ES-I3 (cell line): ENCODE measurements at regions not wholly inside any gene's neighbourhood (a gene's known extent, or its start where the extent isn't known, plus 50 kb on each side); places are given as distances from the start of the nearest gene placed in this dataset.

ENCODE experiments used
- H3K36me3 ChIP-seq: 2 replicates; pipeline ENCODE4 v1.6.1; 2013; ENCODE audit warnings: mild to moderate bottlenecking, low read length, control low read depth, moderate library complexity; ENCODE audit not compliant: insufficient read depth
- H3K4me1 ChIP-seq: 2 replicates; pipeline ENCODE4 v1.6.1; 2013; ENCODE audit warnings: mild to moderate bottlenecking, control low read depth, low read length; ENCODE audit not compliant: insufficient read depth
- H3K9ac ChIP-seq: 2 replicates; pipeline ENCODE4 v1.6.1; 2013; ENCODE audit warnings: low read depth, mild to moderate bottlenecking, low read length, moderate library complexity
- H3K9me3 ChIP-seq: 2 replicates; pipeline ENCODE4 v1.6.1; 2013; ENCODE audit warnings: mild to moderate bottlenecking, low read length, moderate library complexity; ENCODE audit not compliant: control insufficient read depth, insufficient read depth

GRCh38 chr18:37714691-37715090 is 149.1 kb upstream of the CELF4 start:
- no peaks in the 10 kb centered on the region for H3K9me3 ChIP-seq
- no peaks in the 10 kb centered on the region for H3K4me1 ChIP-seq
- H3K36me3 ChIP-seq: no peaks in the 10 kb centered on the region
- H3K9ac ChIP-seq: no peak overlapping the region

DNA sequence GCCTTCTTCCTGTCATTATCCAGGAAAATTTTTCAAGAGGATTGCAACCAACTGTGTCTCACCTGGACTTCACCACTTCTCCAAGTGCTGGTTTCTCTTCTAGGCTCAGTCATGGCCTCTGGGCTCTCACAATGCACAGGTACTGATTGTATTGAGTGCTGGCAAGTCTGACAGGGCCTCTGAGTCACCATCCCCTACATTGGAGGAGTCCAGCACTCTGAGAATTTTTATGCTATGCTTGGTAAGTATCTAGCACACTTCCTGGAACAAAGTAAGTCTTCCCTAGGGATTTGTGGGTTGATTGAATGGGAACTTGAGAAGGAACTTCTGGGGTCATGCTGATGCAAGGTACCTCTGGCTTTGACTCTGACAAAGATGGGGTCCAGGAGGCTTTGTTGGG is 147.2 kb upstream of the CELF4 start:
- Histone ChIP-seq H3K36me3 (no peaks in the 10 kb centered on the region), H3K9me3 (no peaks in the 10 kb centered on the region), H3K4me1 (no peaks in the 10 kb centered on the region), H3K9ac (no peak overlapping the region)

DNA sequence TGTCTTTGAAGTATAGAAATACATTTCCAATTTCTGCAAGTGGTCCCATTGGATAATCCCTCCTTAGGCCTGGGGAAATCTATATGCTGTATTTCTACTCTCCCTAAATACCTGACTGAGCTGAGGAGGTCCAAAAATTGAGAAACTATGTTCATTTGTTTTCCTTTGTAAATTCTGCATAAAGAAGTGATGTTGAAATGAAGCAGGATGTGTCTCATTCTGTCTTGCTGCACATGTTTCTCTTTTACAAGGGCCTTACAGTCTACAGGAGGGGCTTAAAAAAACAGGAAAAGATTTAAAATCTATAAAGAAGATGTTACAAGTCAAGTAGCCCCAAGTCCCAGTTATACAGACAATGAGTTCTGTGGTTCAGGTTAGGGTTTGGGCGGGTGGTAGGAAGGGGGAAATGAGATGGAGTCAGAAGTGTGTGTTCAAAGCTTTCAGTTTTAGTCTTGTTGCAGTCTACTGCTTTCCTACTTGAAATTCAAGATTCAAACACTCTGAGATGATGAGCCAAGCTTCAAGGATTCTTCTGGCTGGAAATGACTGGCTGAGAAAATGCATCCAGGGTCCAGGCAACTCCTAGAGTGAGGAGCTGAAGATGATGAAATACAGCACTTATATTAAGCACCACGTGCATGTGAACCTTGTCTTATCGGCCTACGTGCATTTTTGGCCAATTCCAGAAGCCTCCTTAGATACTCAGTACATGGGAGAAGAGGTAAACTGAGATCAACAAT is 146.3 kb upstream of the CELF4 start:
- no peaks in the 10 kb centered on the region for H3K9me3 ChIP-seq
- no peaks in the 10 kb centered on the region for H3K36me3 ChIP-seq
- H3K9ac ChIP-seq: no peak overlapping the region
- no peaks in the 10 kb centered on the region for H3K4me1 ChIP-seq

GRCh38 chr18:37710726-37711125 is 145.1 kb upstream of the CELF4 start:
- Histone ChIP-seq H3K4me1 (no peaks in the 10 kb centered on the region), H3K36me3 (no peaks in the 10 kb centered on the region)

GRCh38 chr18:37709740-37710139 is 144.1 kb upstream of the CELF4 start:
- Histone ChIP-seq H3K36me3 (no peaks in the 10 kb centered on the region), H3K9ac (no peak overlapping the region), H3K9me3 (no peaks in the 10 kb centered on the region), H3K4me1 (no peaks in the 10 kb centered on the region)

More at GRCh38 chr18:37710726-37711125, 145.1 kb upstream of the CELF4 start:
- Histone ChIP-seq H3K9me3 (no peaks in the 10 kb centered on the region), H3K9ac (no peak overlapping the region)

DNA sequence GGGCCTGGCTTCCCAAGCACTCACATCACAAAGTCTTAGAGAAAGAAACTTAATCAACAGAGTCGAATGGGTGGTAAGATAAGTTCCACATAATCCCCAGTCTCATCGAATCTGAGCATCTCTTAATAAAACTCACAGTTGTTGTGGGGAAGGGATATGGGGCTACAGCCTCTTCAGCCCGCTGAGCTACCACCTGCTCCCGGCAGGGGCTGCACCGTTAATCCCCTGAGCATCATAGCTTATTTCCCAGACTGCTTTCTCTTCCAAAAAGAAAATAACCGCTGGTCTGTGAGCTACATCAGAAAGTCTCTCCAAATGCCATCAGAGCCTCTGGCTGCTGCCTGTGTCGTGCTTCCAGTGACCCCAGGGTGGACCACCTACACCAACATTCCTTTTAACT is 139.4 kb upstream of the CELF4 start:
- Histone ChIP-seq H3K9me3 (no peaks in the 10 kb centered on the region), H3K9ac (no peak overlapping the region), H3K36me3 (no peaks in the 10 kb centered on the region), H3K4me1 (no peaks in the 10 kb centered on the region)

GRCh38 chr18:37702841-37703240 is 137.2 kb upstream of the CELF4 start:
- peaks cover 9% of the 10 kb centered on the region for H3K4me1 ChIP-seq
- H3K9me3 ChIP-seq: no peaks in the 10 kb centered on the region
- no peak overlapping the region for H3K9ac ChIP-seq
- no peaks in the 10 kb centered on the region for H3K36me3 ChIP-seq

GRCh38 chr18:37701967-37702366 is 136.4 kb upstream of the CELF4 start:
- H3K9me3 ChIP-seq: no peaks in the 10 kb centered on the region
- H3K36me3 ChIP-seq: no peaks in the 10 kb centered on the region
- H3K4me1 ChIP-seq: peaks cover 9% of the 10 kb centered on the region
- no peak overlapping the region for H3K9ac ChIP-seq

DNA sequence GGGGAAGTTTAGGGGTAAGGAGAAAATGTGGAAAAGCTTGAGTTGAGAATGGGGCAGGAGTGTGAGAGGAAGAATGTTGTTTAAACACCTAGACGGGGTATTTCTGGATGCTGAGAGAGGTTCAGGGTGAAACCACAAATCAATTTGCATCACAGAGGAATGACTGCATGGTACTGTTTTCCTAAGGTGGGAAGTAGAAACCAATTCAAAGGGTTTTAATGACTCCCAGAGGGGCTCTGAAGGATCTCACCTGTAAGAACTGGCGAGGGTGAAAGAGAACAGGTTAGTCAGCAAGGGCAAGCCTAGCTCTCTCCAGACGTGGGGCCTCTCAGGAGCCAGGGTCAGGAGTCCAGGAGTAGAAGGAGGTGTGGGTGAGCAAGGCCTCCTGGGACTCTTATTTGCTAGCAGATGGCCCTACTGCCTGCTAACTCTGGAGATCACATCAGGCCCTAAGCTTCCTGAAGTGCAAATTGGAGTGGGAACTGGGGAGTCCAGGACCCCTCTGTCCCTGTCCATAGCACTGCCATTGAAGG is 133.0 kb upstream of the CELF4 start:
- Histone ChIP-seq H3K9ac (no peak overlapping the region), H3K4me1 (peaks cover 9% of the 10 kb centered on the region), H3K36me3 (no peaks in the 10 kb centered on the region), H3K9me3 (no peaks in the 10 kb centered on the region; the same call in 1 of the 2 replicates)

DNA sequence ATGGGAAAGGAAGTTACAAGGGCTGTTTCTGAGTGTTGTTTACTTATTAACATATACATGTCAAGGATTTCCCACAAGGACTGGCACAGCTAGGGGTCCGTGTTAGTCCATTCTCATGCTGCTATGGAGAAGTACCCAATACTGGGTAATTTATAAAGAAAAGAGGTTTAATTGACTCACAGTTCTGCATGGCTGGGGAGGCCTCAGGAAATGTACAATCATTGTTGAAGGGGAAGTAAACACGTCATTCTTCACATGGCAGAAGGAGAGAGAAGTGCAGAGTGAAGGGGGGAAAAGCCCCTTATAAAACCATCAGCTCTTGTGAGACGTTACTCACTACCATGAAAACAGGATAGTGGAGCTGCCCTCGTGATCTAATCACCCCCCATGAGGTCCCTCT is 128.9 kb upstream of the CELF4 start:
- Histone ChIP-seq H3K9ac (no peak overlapping the region), H3K36me3 (no peaks in the 10 kb centered on the region), H3K9me3 (no peaks in the 10 kb centered on the region; the same call in 1 of the 2 replicates), H3K4me1 (peaks cover 9% of the 10 kb centered on the region)

DNA sequence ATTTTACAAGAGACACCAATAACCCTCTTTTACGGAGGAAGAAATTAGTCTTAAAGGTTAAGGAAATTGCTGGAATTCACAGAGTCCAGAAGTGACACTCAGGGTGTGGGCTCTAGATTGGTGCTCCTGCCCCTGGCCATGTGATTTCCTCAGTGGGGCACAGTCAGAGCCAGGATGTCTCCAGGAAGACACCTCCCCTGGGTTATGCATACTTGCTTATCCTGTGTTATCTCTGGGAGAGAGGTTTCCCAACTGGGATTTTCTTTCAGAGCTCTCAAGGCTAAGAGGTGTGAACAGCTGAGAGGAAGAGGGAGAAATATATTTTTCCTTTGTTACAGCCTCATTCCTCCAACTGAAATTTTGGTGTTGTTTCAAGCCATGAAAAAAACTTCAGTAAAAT is 125.6 kb upstream of the CELF4 start:
- Histone ChIP-seq H3K9me3 (no peaks in the 10 kb centered on the region; the same call in 1 of the 2 replicates), H3K4me1 (no peaks in the 10 kb centered on the region), H3K9ac (no peak overlapping the region), H3K36me3 (no peaks in the 10 kb centered on the region)

- Histone ChIP-seq H3K9ac (no peak overlapping the region), H3K9me3 (no peaks in the 10 kb centered on the region), H3K4me1 (no peaks in the 10 kb centered on the region), H3K36me3 (no peaks in the 10 kb centered on the region)
These were observed 124.2 kb upstream of the CELF4 start for GRCh38 chr18:37689841-37690240.

DNA sequence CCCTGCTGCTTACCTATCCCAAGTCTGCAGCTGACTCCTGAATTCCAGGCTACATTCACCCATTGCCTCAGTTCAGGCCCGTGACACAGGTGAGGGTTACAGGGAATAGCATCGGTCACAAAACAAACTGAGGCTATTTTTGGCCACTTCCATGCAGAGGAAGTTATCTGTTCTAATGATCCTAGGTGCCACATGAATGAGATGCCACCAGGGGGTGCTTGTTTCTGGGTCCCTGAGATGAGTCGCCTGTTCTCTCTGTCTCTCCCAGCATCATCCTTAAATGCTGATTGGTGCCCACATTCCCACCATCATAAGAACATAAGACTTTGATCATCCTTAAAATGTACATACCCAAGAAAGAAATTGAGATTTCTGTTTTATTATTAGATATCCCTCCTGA is 119.0 kb upstream of the CELF4 start:
- Histone ChIP-seq H3K36me3 (no peaks in the 10 kb centered on the region; the same call in 1 of the 2 replicates), H3K9ac (no peak overlapping the region), H3K9me3 (no peaks in the 10 kb centered on the region), H3K4me1 (no peaks in the 10 kb centered on the region)

- Histone ChIP-seq H3K36me3 (no peaks in the 10 kb centered on the region; the same call in 1 of the 2 replicates), H3K4me1 (no peaks in the 10 kb centered on the region), H3K9me3 (no peaks in the 10 kb centered on the region), H3K9ac (no peak overlapping the region)
These were observed 118.6 kb upstream of the CELF4 start for GRCh38 chr18:37684183-37684582.

- H3K9me3 ChIP-seq: no peaks in the 10 kb centered on the region
- no peaks in the 10 kb centered on the region; the same call in 1 of the 2 replicates for H3K36me3 ChIP-seq
- no peaks in the 10 kb centered on the region for H3K4me1 ChIP-seq
- H3K9ac ChIP-seq: no peak overlapping the region
These were observed 115.3 kb upstream of the CELF4 start for GRCh38 chr18:37680911-37681310.
